GM21526 (cell line): ENCODE measurements at regions not wholly inside any gene's neighbourhood (a gene's known extent, or its start where the extent isn't known, plus 50 kb on each side); places are given as distances from the start of the nearest gene placed in this dataset.
"Not testable (repeated sequence)": the region's sequence is repeated elsewhere in the genome, so short reads cannot be mapped to it uniquely, and the experiment has no call there.

Experiments
- ATAC-seq: cut with Tn5 transposase; IDR thresholded peaks from one replicate; pipeline ENCODE4 v1.9.1; 2021; ENCODE audit warnings: moderate library complexity; ENCODE audit not compliant: unreplicated experiment, low FRiP score

DNA sequence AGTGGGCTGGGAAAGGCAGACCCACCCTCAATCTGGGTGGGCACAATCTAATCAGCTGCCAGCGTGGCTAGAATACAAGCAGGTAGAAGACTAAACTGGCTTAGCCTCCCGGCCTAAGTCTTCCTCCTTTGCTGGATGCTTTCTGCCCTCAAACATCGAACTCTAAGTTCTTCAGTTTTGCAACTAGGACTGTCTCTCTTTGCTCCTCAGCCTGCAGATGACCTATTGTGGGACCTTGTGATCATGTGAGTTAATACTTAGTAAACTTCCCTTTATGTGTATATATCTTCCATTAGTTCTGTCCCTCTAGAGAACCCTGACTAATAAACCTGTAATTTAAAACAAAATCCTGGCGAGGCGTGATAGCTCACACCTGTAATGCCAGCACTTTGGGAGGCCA is 51.8 kb upstream of the SLC39A8 start:
- ATAC-seq, result not testable (repeated sequence)

DNA sequence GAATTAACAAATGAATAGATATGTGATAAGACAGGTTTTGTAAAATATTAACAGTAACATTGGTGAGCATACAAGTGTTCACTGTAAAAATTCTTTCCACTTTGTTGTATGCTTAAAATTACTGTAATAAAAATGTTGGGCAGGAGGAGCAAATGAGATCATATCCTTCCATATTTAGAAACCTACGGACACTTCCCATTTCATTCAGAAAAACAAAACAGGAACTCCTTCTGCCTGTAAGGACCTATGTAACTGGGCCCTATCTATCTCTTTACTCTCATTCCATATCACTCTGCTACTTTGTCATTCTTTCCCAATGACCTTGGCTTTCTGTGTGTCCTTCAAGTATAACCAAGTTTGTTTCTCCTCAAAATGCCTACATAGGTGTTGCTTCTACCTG is 53.7 kb upstream of the SLC39A8 start:
- ATAC-seq, result no peak

DNA sequence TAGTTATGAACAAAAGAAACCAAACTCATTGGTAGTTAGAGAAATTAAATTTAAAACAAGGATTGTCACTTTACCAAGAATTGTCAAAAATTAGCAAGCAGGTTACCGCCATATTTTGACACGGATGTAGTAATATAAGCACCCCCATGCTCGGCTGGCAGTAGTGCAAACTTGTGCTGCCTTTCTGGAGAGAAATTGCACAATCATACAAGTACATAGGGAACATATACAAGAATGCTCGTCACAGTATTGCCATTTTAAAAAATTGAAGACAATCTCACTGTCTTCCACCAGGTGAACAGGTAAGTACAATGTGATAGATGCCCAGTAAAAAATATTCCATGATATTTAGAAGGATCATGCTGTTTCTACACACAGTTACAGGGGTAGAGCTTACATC is 55.6 kb upstream of the SLC39A8 start:
- ATAC-seq, result no peak

DNA sequence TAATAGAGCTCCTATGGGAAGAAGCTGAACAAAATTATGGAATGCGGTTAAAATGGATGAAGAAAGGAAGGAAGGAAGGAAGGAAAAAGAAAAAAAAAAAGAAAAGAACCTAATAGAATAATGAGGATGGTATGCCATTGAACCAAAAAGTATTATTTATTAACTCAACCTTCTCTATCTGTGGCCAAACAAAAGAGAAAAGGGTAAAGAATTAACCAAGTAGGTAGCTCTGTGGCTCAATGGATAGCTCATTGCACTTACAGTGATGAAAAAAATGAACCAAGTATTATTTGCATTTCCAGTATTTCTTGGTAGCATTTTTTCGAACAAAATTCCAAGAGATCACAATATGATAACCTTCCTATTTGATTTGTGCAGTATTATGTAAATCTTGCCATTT is 56.9 kb upstream of the SLC39A8 start:
- ATAC-seq, result no peak

DNA sequence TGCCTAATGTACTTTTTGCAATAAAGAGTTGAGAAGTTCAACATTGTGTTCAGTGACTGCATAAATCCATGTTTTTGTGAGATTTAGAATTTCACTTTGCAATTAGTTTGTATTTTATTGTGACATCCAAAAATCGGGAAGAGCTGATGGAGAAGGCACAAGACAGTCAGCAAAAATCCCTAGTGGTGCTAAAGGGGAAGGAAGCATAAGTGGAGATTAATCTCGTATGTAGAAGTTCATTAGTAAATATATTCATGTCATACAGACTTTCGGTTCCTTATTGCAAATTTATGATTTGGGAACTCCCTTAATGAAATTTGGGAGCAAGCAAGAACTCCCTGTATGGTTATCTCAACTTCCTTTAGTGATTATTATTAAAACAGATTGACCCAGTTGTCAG is 57.8 kb upstream of the SLC39A8 start:
- ATAC-seq, result no peak

DNA sequence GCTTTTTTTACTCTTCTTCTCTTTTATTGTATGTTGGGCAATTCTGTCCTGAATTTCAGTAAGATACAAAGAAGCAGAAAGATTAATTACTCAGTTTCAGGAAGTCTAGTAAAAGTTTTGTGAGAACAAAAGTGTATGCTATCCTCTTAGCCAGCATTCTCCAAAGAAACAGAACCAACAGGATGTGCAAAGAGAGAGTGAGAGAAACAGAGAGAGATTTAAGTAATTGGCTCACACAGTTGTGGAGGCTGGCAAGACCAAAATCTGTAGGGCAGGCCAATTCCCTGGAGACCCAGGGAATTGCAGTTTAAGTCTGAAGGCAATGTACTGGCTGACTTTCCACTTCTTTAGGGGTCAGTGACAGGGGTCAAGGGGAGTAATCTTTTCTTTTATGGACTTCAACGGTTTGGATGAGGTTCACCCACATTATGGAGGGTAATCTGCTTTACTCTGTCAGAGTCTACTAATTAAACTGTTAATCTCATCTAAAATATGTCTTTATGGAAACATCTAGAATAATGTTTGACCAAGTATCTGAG is 59.2 kb upstream of the SLC39A8 start:
- ATAC-seq, result no peak

DNA sequence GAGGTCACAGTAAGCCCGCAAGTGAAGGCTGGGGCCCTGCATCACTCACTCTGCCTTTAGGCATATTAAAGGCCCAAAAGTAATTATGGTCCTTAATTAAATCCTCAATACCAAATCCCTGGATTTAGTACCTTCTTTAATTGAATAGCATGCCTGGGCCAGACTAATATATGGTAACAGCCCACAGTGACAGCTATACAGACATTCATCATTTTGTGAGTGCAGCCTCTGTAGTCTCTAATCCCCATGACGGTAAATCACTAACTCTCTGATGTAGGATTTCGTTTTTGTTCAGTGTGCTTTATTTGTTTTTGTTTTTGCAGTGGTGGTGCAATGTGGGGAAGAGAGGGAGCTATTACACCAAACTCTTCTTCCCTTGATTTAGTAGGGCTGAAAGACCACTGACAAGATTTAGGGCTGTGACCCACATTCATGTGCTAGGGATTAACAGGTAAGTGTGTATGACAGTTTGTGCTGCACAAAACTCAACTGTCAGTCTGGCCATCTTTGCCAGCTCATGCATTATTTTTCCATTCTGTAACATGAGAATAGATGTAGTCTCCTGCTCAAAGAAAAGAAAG is 60.6 kb upstream of the SLC39A8 start:
- ATAC-seq, result no peak

DNA sequence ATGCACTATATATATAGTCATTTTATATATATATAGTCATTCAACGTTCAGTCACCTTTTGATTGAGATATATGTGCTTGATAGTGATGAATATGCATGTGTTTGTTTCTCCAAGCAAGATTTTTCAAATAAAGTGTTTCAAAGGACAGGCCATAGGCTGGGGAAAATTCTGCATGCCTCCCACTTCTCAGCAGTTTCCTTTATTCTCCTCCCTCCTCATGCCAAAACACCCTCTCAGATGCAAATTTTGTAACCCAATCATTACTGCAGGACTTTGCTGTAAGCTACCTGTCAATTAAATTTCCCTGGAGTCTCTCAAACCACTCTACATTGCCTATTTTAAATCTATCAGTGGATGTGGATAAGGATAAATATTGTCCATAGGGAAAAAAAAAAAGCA is 65.6 kb upstream of the SLC39A8 start:
- ATAC-seq, result not testable (repeated sequence)

DNA sequence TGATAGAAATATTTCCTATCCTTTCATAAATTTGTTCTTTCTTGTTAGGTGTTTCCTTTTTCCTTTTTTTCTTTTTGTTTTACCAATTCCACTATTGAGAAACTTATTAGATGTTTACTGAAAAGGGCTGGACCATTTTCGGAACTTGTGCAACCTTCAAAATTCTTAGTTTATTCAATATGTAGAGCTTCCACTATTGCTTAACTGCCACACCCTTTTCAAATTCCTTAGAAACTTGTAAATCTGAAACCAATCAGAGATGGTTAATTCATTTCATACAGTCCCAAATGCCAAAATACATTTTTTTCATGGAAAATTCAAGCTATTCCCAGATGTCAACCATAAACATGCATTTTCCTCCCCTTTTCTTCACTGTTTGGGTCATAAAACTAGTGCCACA is 66.1 kb upstream of the SLC39A8 start:
- ATAC-seq, result no peak

DNA sequence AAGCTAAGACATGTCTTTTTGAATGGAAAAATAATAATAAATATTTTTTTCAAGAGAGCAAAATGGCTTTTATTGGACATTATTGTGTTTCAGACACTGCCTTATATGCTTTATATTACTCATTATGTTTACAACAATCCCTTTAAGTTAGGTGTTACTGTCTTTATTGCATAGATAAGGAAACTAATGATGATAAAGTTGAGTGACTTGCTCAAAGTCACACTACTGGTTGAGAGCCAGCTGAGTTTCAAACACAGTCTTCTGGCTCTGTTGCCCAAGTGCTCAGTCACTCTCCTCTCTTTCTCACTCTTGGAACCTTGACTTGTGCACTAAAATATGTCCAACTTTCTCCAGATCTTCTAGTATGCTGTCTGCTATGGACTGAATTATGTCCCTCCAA is 71.5 kb upstream of the SLC39A8 start:
- ATAC-seq, result no peak

DNA sequence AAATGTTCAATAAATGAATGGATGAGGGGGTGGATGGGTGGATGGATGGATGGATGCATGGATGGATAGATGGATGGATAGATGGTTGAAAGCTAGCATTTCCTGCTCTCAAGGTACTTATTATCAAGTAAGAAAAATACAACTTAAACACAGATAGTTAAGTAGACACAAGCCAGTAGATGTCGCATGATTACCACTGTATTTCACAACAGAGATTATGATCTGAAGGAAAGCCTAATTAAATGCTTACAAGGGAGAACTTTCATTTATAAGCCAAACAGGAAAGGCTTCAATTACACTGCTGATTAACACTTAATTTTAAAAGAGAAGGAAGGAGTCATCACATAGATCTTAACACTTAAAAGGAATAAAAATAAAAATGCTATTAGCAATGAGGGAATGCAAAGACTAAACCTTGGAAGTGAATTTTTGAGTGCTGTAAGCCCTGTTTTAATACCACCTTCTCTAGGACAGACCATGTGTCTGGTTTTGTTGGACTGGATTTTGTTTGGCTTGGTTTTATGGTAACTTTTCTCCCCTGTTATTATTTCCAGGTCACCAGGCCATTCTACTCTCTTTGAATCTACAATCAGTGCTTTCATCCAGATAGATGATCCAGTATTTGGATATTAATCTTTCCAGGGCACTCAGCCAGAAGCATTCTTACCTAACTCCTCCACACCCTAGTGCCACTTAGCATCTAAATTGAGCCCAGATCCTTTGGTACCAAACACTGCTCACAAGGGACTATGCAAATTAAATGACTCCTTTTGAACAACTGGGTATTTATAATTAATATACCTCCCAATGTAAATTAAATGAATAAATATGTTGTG is 75.5 kb upstream of the SLC39A8 start:
- ATAC-seq, result no peak

DNA sequence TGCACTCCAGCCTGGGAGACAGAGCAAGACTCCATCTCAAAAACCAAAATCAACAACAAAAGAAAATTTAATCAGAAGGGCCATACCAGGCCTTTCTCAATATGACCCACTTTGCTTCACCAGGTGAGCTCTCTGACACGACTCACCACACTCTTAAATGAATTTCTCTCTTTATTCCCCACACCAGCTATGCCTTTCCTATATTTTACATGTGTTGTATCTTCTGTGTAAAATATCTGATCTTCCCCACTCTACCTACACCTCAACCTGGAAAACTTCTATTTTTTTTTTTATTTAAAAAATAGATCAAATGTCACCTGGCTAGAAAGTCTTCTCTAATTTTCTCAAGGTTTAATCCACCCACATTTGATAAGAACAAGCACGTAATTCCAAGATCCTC is 77.6 kb upstream of the SLC39A8 start:
- no peak for ATAC-seq

DNA sequence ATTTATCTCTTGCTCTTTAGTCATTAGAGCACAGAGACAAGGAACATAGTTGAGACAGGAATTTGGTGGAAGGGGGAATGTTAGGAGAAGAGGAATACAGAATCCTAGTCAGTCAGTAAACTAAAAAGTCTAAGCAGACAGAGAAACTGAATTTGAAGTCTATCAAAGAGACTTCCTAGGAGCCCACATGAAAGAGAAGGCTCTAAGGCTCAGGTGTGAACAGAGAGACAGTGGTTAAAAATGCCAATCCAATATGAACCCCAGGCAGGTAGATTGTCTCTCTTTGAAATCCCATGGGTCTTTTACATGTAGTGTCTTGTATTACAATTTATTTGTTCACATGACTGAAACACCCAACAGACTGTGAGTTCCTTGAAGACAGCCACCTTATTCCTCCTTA is 77.8 kb upstream of the NFKB1 start:
- ATAC-seq, result no peak

DNA sequence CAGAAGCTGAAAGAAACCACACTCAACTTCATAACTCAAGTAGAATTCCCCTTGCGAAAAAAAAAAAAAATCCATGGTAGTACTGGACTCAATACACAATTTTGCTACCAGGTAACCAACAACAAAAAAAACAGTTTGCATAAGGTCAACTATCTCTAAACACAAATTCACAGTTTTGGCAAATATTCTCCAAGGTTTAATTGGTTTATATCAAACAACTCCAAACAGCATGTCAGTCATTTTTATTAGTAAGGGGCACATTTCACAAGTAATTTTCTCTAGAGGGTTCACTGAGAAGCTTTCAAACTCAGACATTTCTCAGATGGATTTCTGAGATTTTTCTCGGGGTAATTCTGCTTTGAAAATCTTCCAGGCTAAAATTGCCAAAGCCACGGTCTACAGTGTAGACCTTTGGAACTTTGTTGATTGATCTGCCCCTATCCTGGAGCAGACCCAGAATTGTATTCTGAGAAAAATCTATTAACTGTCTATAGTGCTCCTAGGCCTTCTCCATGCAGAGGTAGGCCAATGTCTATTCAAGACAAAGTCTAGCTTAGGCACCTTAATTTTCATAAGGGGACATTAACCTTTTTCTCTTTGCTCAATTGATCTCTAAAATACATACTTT is 73.7 kb upstream of the NFKB1 start:
- no peak for ATAC-seq

DNA sequence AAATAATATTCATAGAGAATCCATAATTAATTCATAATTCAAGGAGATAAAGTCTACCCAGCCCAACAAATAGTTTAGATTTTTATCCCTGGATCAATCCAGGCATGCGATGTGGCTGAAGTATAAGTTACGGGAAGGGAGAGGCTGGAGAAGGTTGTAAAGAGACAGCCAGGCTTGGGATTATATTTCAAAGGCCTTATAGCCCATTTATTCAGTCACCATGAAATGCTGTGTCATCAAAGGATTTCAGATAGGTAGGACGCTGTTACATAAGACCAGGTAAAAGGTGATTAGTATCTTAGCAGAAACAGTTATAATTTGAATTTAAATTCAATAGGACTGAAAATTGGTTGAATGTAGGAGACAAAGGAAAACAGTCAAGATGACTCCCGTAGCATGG is 73.0 kb upstream of the NFKB1 start:
- no peak for ATAC-seq

DNA sequence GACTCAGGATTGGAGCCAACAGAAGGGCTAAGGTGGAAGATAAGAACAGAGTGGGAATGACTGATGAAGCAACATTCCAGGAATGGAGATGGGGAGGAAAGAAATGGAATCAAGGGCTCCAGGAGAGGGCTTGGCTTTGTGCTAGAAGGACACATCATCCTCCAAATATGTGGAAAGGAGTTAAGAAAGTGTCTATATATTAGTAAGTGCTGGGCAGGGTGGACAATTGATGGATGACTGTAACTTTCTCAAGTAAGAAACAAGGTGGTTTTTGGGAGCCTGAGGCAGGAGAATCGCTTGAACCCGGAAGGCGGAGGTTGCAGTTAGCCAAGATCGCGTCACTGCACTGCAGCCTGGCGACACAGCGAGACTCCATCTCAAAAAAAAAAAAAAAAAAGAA is 71.6 kb upstream of the NFKB1 start:
- no peak for ATAC-seq

DNA sequence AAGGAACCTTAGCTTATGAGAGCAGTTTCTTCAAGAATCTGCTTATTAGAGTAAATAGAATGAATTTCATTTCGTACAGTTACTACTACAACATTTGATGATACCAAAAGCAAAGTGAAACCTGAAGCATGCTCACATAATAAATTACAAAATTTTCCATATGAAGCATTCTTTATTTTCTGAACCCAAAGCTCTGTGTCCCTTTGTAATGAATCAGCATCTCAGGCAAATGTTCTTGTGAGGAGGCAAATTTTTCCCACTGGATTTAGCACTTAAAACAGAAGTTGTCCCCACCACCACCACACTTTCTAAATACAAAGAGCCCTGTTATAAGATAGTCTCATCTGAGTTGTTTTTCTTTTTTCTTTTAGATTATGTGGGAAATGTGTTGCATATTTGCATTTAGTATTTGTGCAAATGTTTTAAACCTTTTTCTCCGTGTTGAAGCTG is 70.7 kb upstream of the NFKB1 start:
- no peak for ATAC-seq

DNA sequence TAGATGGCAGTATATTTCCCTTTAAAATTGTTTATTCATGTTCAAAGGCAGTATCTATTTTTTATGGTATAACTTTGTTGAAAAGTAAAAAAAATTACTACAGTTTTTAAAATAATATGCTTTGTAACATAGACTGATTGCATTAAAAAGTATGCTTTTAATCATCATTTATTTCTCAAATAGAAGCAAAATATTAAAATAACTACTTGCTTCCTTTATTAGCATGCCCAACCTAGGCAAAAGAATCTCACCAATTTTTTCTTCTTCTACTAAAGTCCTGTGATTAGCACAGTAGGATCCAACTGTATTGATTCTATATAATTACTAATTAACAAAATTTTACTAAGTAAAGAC is 69.6 kb upstream of the NFKB1 start:
- no peak for ATAC-seq

DNA sequence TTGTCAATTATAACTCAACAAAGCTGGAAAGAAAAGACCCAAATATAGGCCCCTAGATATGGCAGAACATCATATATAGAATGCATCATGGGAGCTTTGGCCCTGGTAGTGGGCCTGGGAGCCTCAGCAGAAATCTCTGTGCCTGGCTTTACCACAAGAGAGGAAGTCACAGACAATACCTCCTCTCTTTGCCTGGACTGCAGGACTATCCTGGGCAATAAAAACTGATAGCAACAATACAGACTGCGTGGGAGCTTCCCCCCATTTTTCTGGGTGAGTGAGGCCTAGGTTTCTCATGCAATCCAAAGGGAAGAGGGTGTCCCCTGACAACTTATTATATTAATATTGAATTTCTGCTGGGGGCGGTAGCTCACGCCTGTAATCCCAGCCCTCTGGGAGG is 64.0 kb upstream of the NFKB1 start:
- no peak for ATAC-seq

DNA sequence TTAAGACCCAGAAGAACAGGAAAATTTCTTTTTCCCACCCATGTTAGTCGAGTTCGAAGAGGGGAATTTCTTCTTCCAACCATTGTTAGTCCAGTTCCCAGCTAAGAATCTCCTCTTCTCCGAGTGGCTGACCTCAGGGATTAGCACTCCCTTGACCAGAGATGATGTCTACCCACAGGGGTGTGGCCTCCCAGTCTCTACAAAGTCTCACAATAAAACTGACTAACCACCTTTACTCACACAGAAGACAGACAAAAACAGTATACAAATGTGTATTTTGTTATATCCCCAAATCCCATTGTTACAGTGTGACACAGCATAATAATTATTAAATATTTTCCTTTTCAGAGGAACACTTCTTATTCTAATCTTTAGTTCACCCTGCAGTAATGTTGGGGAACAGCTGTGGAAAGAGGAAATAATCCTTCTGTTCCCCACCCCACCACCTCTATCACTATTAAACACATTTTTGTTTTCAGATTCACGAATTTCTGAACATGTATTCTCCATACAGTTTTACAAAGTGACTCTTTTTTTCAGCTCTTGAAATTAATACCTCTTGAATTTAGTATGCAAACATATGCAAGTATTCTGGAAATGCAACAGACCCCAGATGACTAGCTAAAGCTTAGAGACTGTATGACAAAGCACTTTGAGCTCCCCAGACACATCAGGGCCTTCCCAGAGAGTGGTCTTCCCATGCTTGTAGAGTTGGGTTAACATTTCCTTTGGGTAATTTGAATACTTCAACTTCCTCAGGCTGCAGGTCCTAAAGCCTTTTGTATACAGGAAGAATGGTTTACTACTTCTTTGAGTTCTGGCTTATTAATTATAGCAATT is 62.5 kb upstream of the NFKB1 start:
- no peak for ATAC-seq

DNA sequence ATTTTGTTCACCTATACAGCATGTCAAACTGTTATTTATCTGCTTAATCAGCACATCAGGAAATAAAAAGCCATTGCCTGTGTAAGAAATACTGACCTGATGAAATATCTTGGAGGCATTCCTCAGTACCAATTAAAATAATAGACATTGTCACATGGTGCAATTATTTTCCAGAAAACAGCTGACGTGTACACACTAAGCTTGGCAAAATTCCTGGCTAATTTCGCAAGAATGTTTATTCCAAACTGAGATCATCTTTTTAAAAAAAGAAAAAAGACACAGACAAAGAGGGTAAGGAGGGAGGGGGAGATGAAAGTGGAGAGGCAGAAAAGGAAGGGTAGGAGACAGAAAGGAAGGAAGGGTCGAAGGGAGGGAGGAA is 61.9 kb upstream of the NFKB1 start:
- no peak for ATAC-seq
